Posterior cingulate gyrus (tissue), 11 donors: ENCODE measurements at regions not wholly inside any gene's neighbourhood (a gene's known extent, or its start where the extent isn't known, plus 50 kb on each side); places are given as distances from the start of the nearest gene placed in this dataset.

Source experiments
- DNase-seq, 10 donors: peaks; one replicate each; pipeline versions ENCODE4 v3.0.0 to v3.0.0-alpha.2; 2020 to 2021; ENCODE audit warnings: mixed read lengths in 3 of 10
- intact Hi-C: fragments of 100-400 bp; cut with DNase I; formaldehyde crosslinking; loops from one replicate; pipeline ENCODE4 v1.15.1; 2023

- intact Hi-C loops = no loop called here
- DNase-seq = no peak
These were observed 359.5 kb downstream of the TMEM135 start for GRCh38 chr11:87397011-87397865.

GRCh38 chr11:87394924-87395323 is 357.2 kb downstream of the TMEM135 start:
- no peak for DNase-seq
- intact Hi-C loops = no loop called here

GRCh38 chr11:87392665-87393064 is 354.9 kb downstream of the TMEM135 start:
- intact Hi-C loops = no loop called here
- no peak for DNase-seq

- intact Hi-C loops = no loop called here
- no peak for DNase-seq
These were observed 353.8 kb downstream of the TMEM135 start for GRCh38 chr11:87391496-87391895.

GRCh38 chr11:87384078-87384729 is 346.5 kb downstream of the TMEM135 start:
- DNase-seq = no peak
- intact Hi-C loops = no loop called here

- intact Hi-C loops = no loop called here
- no peak for DNase-seq
These were observed 336.5 kb downstream of the TMEM135 start for GRCh38 chr11:87374038-87374807.
